ENCODE measurements at regions not wholly inside any gene's neighbourhood (a gene's known extent, or its start where the extent isn't known, plus 50 kb on each side); places are given as distances from the start of the nearest gene placed in this dataset.

GRCh38 chr16:86134802-86135461, 236.0 kb downstream of the IRF8 start:
- TF ChIP-seq, protein P1, sequence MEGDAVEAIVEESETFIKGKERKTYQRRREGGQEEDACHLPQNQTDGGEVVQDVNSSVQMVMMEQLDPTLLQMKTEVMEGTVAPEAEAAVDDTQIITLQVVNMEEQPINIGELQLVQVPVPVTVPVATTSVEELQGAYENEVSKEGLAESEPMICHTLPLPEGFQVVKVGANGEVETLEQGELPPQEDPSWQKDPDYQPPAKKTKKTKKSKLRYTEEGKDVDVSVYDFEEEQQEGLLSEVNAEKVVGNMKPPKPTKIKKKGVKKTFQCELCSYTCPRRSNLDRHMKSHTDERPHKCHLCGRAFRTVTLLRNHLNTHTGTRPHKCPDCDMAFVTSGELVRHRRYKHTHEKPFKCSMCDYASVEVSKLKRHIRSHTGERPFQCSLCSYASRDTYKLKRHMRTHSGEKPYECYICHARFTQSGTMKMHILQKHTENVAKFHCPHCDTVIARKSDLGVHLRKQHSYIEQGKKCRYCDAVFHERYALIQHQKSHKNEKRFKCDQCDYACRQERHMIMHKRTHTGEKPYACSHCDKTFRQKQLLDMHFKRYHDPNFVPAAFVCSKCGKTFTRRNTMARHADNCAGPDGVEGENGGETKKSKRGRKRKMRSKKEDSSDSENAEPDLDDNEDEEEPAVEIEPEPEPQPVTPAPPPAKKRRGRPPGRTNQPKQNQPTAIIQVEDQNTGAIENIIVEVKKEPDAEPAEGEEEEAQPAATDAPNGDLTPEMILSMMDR (IDR thresholded peaks at IDR 0.05; ENCODE audit: control insufficient read depth, extremely low read depth, insufficient read depth) = no peak
- no peak for DNase-seq (ENCODE audit: low read depth)
- no peak overlapping the region for H3K4me3 ChIP-seq (ENCODE audit: low read depth, low read length)

DNA sequence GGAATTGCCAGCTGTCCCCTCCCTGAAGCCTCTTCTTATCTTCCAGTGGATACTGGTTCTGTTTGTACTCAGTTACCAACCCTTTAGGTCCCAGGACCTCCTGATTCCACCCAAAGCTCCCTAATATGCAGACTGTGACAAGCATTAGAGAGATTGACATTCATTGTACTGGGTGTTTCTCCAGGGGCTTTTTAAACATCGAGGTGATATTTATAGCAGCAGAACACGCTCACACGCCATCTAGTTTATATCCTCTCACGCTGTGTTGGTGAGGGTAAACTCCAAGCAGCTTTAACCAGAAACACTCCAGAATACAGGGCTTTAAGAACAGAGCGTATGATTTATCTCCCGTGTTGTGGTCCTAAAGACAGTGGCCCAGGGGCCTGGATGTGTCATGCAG, 238.4 kb downstream of the IRF8 start:
- no peak for DNase-seq (ENCODE audit: low read depth)
- TF ChIP-seq, protein P1 (IDR thresholded peaks at IDR 0.05; ENCODE audit: control insufficient read depth, extremely low read depth, insufficient read depth) = no peak
- H3K4me3 ChIP-seq (ENCODE audit: low read depth, low read length) = no peak overlapping the region

DNA sequence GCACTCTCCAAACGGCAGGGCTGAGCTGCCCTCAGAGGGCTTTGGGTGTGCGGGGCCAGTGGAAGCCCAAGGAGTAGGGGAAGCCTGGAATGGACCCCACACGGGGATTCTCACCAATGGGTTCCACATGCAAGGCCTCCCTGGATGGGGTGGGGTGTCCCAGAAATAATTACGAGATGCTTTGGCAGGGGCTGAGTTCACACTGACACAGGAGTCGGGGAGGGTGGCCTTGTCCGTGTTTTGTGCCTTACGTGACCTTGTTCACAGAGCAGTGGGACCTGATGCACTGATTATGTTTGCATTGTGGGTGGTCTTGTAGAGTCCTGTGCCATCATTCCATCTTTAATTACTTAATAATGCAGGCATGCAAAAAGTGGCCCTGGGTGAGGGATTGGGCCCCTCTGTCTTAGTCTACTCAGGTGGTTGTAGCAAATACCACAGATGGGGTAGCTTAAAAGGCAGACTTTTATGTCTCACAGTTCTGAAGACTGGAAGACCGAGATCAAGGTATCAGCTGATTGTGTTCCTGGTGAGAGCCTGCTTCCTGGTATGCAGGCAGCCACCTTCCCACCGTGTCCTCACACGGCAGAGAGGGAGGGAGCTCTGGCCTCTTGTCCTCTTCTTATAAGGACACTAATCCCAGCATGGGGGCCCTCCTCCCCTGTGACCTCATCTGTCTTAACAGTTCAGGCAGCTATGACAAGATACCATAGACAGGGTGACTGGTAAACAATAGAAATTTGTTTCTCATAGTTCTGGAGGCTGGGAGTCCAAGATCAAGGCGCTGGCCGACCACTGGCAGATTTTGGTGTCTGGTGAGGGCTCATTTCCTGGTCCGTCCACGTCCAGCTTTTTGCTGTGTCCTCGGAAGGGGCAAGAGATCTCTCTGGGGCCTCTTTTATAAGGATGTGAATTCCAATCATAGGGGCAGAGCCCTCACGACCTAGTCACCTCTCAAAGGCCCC, 239.4 kb downstream of the IRF8 start:
- no peak for DNase-seq (ENCODE audit: low read depth)
- TF ChIP-seq, protein P1 (IDR thresholded peaks at IDR 0.05; ENCODE audit: control insufficient read depth, extremely low read depth, insufficient read depth) = no peak
- no peak overlapping the region for H3K4me3 ChIP-seq (ENCODE audit: low read depth, low read length)

- TF ChIP-seq, protein P1 (IDR thresholded peaks at IDR 0.05; ENCODE audit: control insufficient read depth, extremely low read depth, insufficient read depth) = no peak
- H3K4me3 ChIP-seq (ENCODE audit: low read depth, low read length) = no peak overlapping the region
- no peak for DNase-seq (ENCODE audit: low read depth)
These were observed 243.9 kb downstream of the IRF8 start for GRCh38 chr16:86142801-86143236.

DNA sequence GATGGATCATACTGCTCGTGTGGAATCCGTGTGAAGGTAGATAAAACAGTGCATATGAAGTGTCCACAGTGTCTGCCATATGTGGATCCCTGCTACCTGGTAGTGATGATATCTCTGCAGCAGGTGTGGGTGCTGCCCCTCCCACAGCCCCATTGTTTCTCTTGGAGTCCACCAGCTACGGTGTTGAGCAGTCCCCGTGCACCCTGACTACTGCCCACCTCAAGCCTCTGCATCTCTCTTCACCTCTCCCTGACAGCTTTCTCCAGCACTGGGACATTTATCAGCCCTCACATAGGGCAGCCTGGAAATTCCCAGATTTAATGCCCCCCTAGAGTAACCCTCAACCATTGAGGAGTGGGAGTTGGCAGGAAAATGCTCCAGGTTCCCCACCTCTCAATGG, 244.7 kb downstream of the IRF8 start:
- TF ChIP-seq, protein P1 (IDR thresholded peaks at IDR 0.05; ENCODE audit: control insufficient read depth, extremely low read depth, insufficient read depth) = no peak
- H3K4me3 ChIP-seq (ENCODE audit: low read depth, low read length) = no peak overlapping the region
- no peak for DNase-seq (ENCODE audit: low read depth)

- TF ChIP-seq, protein P1 (IDR thresholded peaks at IDR 0.05; ENCODE audit: control insufficient read depth, extremely low read depth, insufficient read depth) = no peak
- no peak for DNase-seq (ENCODE audit: low read depth)
These were observed 246.7 kb downstream of the IRF8 start for GRCh38 chr16:86145669-86146068.

More at GRCh38 chr16:86145669-86146068, 246.7 kb downstream of the IRF8 start:
- H3K4me3 ChIP-seq (ENCODE audit: low read depth, low read length) = no peak overlapping the region
